Uterus (tissue), 2 donors: ENCODE measurements at regions not wholly inside any gene's neighbourhood (a gene's known extent, or its start where the extent isn't known, plus 50 kb on each side); places are given as distances from the start of the nearest gene placed in this dataset.

Experiments used
- CTCF ChIP-seq, 4 experiments: fragments of 200-600 bp in 2 of 4; fragments of 450-650 bp in 2 of 4; sonication (generic) in 2 of 4; IDR thresholded peaks; one replicate each; pipeline ENCODE4 v1.5.1; 2016 to 2019; ENCODE audit warnings: antibody characterized with exemption in 4 of 4, mild to moderate bottlenecking in 2 of 4, moderate library complexity in 1 of 4
- POLR2A ChIP-seq, 2 donors: fragments of 450-650 bp; IDR thresholded peaks; one replicate each; pipeline ENCODE4 v1.6.1; 2016; ENCODE audit warnings: antibody characterized with exemption in 2 of 2, mild to moderate bottlenecking in 1 of 2, moderate library complexity in 1 of 2

- TF ChIP-seq CTCF (IDR thresholded peaks at IDR 0.05) (no peak), POLR2A (IDR thresholded peaks at IDR 0.05) (no peak)
Measured at GRCh38 chr1:18580691-18581419, 49.8 kb upstream of the PAX7 start.
